GM12872 (cell line): ENCODE measurements at regions not wholly inside any gene's neighbourhood (a gene's known extent, or its start where the extent isn't known, plus 50 kb on each side); places are given as distances from the start of the nearest gene placed in this dataset.

ENCODE experiments used
- TF ChIP-seq, protein P1 (sequence below): IDR thresholded peaks from 3 replicates; pipeline ENCODE4 v1.5.1; 2011; ENCODE audit warnings: low read depth, mild to moderate bottlenecking, low read length, moderate library complexity; ENCODE audit not compliant: insufficient read depth

GRCh38 chr20:51076786-51077685 is 54.1 kb upstream of the KCNG1 start:
- TF ChIP-seq, protein P1, sequence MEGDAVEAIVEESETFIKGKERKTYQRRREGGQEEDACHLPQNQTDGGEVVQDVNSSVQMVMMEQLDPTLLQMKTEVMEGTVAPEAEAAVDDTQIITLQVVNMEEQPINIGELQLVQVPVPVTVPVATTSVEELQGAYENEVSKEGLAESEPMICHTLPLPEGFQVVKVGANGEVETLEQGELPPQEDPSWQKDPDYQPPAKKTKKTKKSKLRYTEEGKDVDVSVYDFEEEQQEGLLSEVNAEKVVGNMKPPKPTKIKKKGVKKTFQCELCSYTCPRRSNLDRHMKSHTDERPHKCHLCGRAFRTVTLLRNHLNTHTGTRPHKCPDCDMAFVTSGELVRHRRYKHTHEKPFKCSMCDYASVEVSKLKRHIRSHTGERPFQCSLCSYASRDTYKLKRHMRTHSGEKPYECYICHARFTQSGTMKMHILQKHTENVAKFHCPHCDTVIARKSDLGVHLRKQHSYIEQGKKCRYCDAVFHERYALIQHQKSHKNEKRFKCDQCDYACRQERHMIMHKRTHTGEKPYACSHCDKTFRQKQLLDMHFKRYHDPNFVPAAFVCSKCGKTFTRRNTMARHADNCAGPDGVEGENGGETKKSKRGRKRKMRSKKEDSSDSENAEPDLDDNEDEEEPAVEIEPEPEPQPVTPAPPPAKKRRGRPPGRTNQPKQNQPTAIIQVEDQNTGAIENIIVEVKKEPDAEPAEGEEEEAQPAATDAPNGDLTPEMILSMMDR, result no peak

DNA sequence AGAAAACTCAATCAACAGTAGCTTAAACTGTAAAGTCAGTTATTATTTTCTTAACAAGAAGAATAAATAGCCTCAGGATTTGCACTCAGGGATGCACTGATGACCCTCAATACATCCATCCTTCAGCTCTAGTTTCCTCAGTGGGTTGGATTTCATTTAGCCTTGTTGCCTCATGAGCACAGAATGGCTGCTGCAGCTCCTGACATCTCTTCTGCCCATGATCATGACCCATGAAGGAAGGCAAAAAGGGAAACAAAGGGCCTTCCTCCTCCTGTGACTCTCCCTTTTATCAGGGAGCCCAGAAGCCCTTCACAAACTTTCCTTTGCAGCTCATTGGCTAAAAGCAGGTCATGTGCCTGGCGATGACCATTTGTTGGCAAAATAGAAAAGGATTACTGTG is 51.2 kb upstream of the KCNG1 start:
- TF ChIP-seq, protein P1, result no peak
